ENCODE measurements at regions not wholly inside any gene's neighbourhood (a gene's known extent, or its start where the extent isn't known, plus 50 kb on each side); places are given as distances from the start of the nearest gene placed in this dataset.
"Not testable (repeated sequence)": the region's sequence is repeated elsewhere in the genome, so short reads cannot be mapped to it uniquely, and the experiment has no call there.

GRCh38 chr5:34447424-34447823, 208.7 kb upstream of the RAI14 start:
- no peak for DNase-seq (ENCODE audit: low spot score)

- DNase-seq (ENCODE audit: low spot score) = no peak
Measured at GRCh38 chr5:34449639-34450038, 206.5 kb upstream of the RAI14 start.

GRCh38 chr5:34450338-34450737, 205.8 kb upstream of the RAI14 start:
- no peak for DNase-seq (ENCODE audit: low spot score)

GRCh38 chr5:34452170-34452828, 203.8 kb upstream of the RAI14 start:
- DNase-seq (ENCODE audit: low spot score) = no peak

- DNase-seq (ENCODE audit: low spot score) = no peak
Measured at GRCh38 chr5:34455098-34455497, 201.0 kb upstream of the RAI14 start.

- no peak for DNase-seq (ENCODE audit: low spot score)
Measured at GRCh38 chr5:34459908-34460307, 196.2 kb upstream of the RAI14 start.

GRCh38 chr5:34460496-34460895, 195.6 kb upstream of the RAI14 start:
- no peak for DNase-seq (ENCODE audit: low spot score)

- DNase-seq (ENCODE audit: low spot score) = no peak
Measured at GRCh38 chr5:34464829-34465228, 191.3 kb upstream of the RAI14 start.

GRCh38 chr5:34465301-34465700, 190.8 kb upstream of the RAI14 start:
- not testable (repeated sequence) for DNase-seq (ENCODE audit: low spot score)

GRCh38 chr5:34466519-34467388, 189.4 kb upstream of the RAI14 start:
- DNase-seq (ENCODE audit: low spot score) = not testable (repeated sequence)

- DNase-seq (ENCODE audit: low spot score) = no peak
Measured at GRCh38 chr5:34467436-34467835, 188.7 kb upstream of the RAI14 start.

- not testable (repeated sequence) for DNase-seq (ENCODE audit: low spot score)
Measured at GRCh38 chr5:34467984-34468383, 188.1 kb upstream of the RAI14 start.

GRCh38 chr5:34469971-34470370, 186.2 kb upstream of the RAI14 start:
- no peak for DNase-seq (ENCODE audit: low spot score)

- DNase-seq (ENCODE audit: low spot score) = no peak
Measured at GRCh38 chr5:34474573-34475021, 181.5 kb upstream of the RAI14 start.

GRCh38 chr5:34475249-34475966, 180.7 kb upstream of the RAI14 start:
- no peak for DNase-seq (ENCODE audit: low spot score)

GRCh38 chr5:34476941-34477565, 179.1 kb upstream of the RAI14 start:
- no peak for DNase-seq (ENCODE audit: low spot score)

GRCh38 chr5:34480810-34481528, 175.2 kb upstream of the RAI14 start:
- no peak for DNase-seq (ENCODE audit: low spot score)

- no peak for DNase-seq (ENCODE audit: low spot score)
Measured at GRCh38 chr5:34483442-34484033, 172.6 kb upstream of the RAI14 start.

- DNase-seq (ENCODE audit: low spot score) = no peak
Measured at GRCh38 chr5:34484216-34484920, 171.8 kb upstream of the RAI14 start.

- no peak for DNase-seq (ENCODE audit: low spot score)
Measured at GRCh38 chr5:34485768-34486030, 170.4 kb upstream of the RAI14 start.

Measured in ureter (tissue), 1 donor.